BJ (cell line): ENCODE measurements at regions not wholly inside any gene's neighbourhood (a gene's known extent, or its start where the extent isn't known, plus 50 kb on each side); places are given as distances from the start of the nearest gene placed in this dataset.

ENCODE experiments used
- CTCF ChIA-PET: fragments of 350-600 bp; formaldehyde crosslinking; extraction: SDS; loops from one replicate; lab custom pipeline; 2021; ENCODE audit warnings: antibody characterized with exemption, inconsistent platforms; lab: Yijun Ruan, JAX
- POLR2A ChIA-PET: fragments of 300-600 bp; sonication (Branson Sonifier 250); formaldehyde crosslinking; extraction: SDS; loops from one replicate; lab custom pipeline; 2021; ENCODE audit warnings: antibody characterized with exemption; lab: Charles Lee
- DNase-seq: peaks from one replicate; pipeline ENCODE4 v3.0.0-alpha.2; 2011; ENCODE audit warnings: low read depth
- H3K27me3 ChIP-seq: 2 replicates; pipeline ENCODE4 v1.6.0; 2011; ENCODE audit warnings: low read length; ENCODE audit not compliant: control insufficient read depth, insufficient read depth
- H3K36me3 ChIP-seq: 2 replicates; pipeline ENCODE4 v1.5.1; 2011; ENCODE audit warnings: low read length; ENCODE audit not compliant: control insufficient read depth, insufficient read depth
- H3K4me3 ChIP-seq: 2 replicates; pipeline ENCODE4 v1.5.1; 2011; ENCODE audit warnings: low read depth, mild to moderate bottlenecking, control low read depth, low read length
- CTCF ChIP-seq: IDR thresholded peaks from 2 replicates; pipeline ENCODE4 v1.5.1; 2011; ENCODE audit warnings: low read depth, mild to moderate bottlenecking, control low read depth, inconsistent platforms, low read length, moderate library complexity; ENCODE audit not compliant: insufficient read depth

- CTCF ChIA-PET: interaction anchor here (0.6 kb wide), 1 partner anchor 22 kb away, joined by 3 read pairs; no protein-coding TSS in a partner anchor
- Histone ChIP-seq H3K36me3 (no peaks in the 10 kb centered on the region), H3K27me3 (no peaks in the 10 kb centered on the region), H3K4me3 (no peak overlapping the region)
- no peak for TF ChIP-seq CTCF
- DNase-seq: no peak
- POLR2A ChIA-PET: interaction anchor here (0.5 kb wide), 1 partner anchor 622 kb away, joined by 3 read pairs; no protein-coding TSS in a partner anchor
These were observed 112.2 kb upstream of the GRIK2 start for GRCh38 chr6:101281266-101281665.

GRCh38 chr6:101284131-101284530 is 109.4 kb upstream of the GRIK2 start:
- DNase-seq: no peak
- ChIA-PET POLR2A (no interaction called here), CTCF (interaction anchor here (0.7 kb wide), 1 partner anchor 23 kb away, joined by 3 read pairs; no protein-coding TSS in a partner anchor)
- H3K4me3 ChIP-seq: no peak overlapping the region
- no peaks in the 10 kb centered on the region for H3K36me3 ChIP-seq
- H3K27me3 ChIP-seq: no peaks in the 10 kb centered on the region
- no peak for TF ChIP-seq CTCF

- ChIA-PET CTCF (no interaction called here), POLR2A (no interaction called here)
- H3K36me3 ChIP-seq: no peaks in the 10 kb centered on the region
- no peak overlapping the region for H3K4me3 ChIP-seq
- H3K27me3 ChIP-seq: no peaks in the 10 kb centered on the region
- DNase-seq: no peak
- no peak for TF ChIP-seq CTCF
These were observed 107.4 kb upstream of the GRIK2 start for GRCh38 chr6:101286146-101286545.

- peak; percentile 35 for DNase-seq
- no peak overlapping the region for H3K4me3 ChIP-seq
- no peaks in the 10 kb centered on the region for H3K27me3 ChIP-seq
- no peak for TF ChIP-seq CTCF
- ChIA-PET POLR2A (no interaction called here), CTCF (interaction anchor here (0.6 to 1.1 kb wide), 5 partner anchors 13 to 1716 kb away, joined by 3 to 4 read pairs (median 3); no protein-coding TSS in a partner anchor)
- H3K36me3 ChIP-seq: no peaks in the 10 kb centered on the region
These were observed 103.2 kb upstream of the GRIK2 start for GRCh38 chr6:101290346-101290745.

- CTCF ChIA-PET: interaction anchor here (0.6 kb wide), 1 partner anchor 1426 kb away, joined by 3 read pairs; no protein-coding TSS in a partner anchor
- no peak for TF ChIP-seq CTCF
- Histone ChIP-seq H3K36me3 (no peaks in the 10 kb centered on the region), H3K4me3 (no peak overlapping the region), H3K27me3 (no peaks in the 10 kb centered on the region)
- POLR2A ChIA-PET: no interaction called here
- no peak for DNase-seq
These were observed 99.4 kb upstream of the GRIK2 start for GRCh38 chr6:101294051-101294638.
